ENCODE measurements at regions not wholly inside any gene's neighbourhood (a gene's known extent, or its start where the extent isn't known, plus 50 kb on each side); places are given as distances from the start of the nearest gene placed in this dataset.

DNA sequence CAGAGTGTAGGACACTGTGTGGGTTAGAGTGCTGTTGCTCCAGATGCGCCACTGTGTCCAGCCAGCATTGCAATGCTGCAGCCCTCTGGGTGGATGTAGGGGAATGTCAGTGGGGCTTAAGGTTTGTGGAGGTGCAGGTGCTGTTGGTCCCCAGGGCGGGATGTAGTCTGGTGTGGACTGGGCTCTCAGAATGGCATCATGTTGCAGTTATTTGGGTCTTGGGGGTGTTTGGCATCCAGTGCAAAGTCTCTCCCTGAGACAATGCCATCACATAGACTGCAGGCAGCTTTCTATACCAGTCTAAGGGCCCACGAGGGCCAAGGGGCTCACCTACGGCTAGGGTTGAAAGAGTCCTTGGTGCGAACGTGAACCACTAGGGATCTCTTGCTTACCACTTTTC, 275.3 kb downstream of the SOX11 start:
- TF ChIP-seq, protein P1, sequence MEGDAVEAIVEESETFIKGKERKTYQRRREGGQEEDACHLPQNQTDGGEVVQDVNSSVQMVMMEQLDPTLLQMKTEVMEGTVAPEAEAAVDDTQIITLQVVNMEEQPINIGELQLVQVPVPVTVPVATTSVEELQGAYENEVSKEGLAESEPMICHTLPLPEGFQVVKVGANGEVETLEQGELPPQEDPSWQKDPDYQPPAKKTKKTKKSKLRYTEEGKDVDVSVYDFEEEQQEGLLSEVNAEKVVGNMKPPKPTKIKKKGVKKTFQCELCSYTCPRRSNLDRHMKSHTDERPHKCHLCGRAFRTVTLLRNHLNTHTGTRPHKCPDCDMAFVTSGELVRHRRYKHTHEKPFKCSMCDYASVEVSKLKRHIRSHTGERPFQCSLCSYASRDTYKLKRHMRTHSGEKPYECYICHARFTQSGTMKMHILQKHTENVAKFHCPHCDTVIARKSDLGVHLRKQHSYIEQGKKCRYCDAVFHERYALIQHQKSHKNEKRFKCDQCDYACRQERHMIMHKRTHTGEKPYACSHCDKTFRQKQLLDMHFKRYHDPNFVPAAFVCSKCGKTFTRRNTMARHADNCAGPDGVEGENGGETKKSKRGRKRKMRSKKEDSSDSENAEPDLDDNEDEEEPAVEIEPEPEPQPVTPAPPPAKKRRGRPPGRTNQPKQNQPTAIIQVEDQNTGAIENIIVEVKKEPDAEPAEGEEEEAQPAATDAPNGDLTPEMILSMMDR (IDR thresholded peaks at IDR 0.05), result no peak
- Histone ChIP-seq H3K9me3 (no peaks in the 10 kb centered on the region), H3K4me3 (no peak overlapping the region), H3K36me3 (no peaks in the 10 kb centered on the region), H3K27ac (no peak overlapping the region), H3K27me3 (replicated peaks; ENCODE audit: insufficient read depth) (no peaks in the 10 kb centered on the region), H3K4me1 (ENCODE audit: control insufficient read depth in 1 of 2, low read depth in 2 of 2) (no peaks in the 10 kb centered on the region)
- ATAC-seq (ENCODE audit: insufficient number of reproducible peaks, low FRiP score, low read depth), result no peak
- no peak for DNase-seq (ENCODE audit: low spot score)

DNA sequence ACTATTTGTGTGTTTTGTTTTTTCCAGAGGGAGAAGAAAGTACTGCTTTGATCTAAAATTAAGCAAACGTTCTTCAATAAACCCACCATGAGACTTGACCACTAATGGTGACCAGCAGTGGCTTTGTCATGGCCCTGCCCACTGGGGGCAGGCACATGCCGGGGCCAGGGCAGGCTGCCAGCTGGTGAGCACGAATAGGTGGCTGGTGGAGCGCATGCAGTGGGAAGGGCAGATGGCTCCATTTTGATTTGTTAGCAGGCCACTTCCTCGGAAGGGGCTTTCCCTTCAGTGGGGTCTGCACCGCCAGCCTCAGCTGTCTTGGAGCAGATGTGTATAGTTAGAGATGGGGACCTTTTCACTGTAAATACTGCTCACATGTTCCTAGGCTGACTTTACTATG, 277.1 kb downstream of the SOX11 start:
- Histone ChIP-seq H3K4me3 (no peak overlapping the region), H3K4me1 (ENCODE audit: control insufficient read depth in 1 of 2, low read depth in 2 of 2) (no peaks in the 10 kb centered on the region), H3K36me3 (no peaks in the 10 kb centered on the region), H3K27me3 (replicated peaks; ENCODE audit: insufficient read depth) (no peaks in the 10 kb centered on the region), H3K9me3 (no peaks in the 10 kb centered on the region), H3K27ac (no peak overlapping the region)
- TF ChIP-seq, protein P1 (IDR thresholded peaks at IDR 0.05), result no peak
- no peak for DNase-seq (ENCODE audit: low spot score)
- no peak for ATAC-seq (ENCODE audit: insufficient number of reproducible peaks, low FRiP score, low read depth)

DNA sequence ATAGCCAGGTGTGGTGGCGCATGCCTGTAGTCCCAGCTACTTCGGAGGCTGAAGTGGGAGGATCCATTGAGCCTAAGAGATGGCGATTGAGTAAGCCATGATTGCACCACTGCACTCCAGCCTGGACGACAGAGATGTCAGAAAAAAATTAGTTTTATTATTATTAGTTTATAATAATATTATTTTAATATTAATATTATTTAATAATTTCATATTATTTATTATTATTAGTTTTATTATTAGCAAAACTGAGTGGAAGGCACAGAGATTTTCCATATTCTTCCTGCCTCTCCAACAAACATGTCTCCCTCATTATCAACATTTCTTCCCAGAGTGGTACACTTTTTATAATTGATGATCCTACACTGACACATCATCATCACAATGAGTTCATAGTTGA, 278.2 kb downstream of the SOX11 start:
- Histone ChIP-seq H3K9me3 (no peaks in the 10 kb centered on the region), H3K36me3 (no peaks in the 10 kb centered on the region), H3K4me1 (ENCODE audit: control insufficient read depth in 1 of 2, low read depth in 2 of 2) (no peaks in the 10 kb centered on the region), H3K4me3 (no peak overlapping the region), H3K27ac (no peak overlapping the region), H3K27me3 (replicated peaks; ENCODE audit: insufficient read depth) (no peaks in the 10 kb centered on the region)
- DNase-seq (ENCODE audit: low spot score) (no peak), ATAC-seq (ENCODE audit: insufficient number of reproducible peaks, low FRiP score, low read depth) (no peak)
- TF ChIP-seq, protein P1 (IDR thresholded peaks at IDR 0.05), result no peak

DNA sequence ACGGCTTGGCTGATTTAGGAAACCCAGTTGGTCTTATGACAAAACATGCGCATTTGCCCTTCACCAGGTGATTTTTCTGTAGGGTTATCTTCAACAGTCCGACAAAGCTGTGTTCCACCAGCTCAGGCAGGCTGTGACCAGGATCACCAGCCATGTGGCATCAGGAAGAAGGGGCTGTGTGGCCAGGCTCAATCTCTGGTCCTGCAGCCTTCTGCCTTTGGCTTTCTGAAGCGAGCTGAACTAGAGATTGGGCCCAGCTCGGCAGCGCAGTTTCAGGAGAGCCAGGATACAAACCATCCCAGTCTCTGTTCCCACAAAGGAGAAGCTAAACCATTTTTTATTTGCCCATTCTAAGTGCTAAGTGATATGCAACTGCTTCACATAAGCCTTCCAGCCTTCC, 282.3 kb downstream of the SOX11 start:
- TF ChIP-seq, protein P1 (IDR thresholded peaks at IDR 0.05), result no peak
- no peaks in the 10 kb centered on the region for H3K36me3 ChIP-seq
- ATAC-seq (ENCODE audit: insufficient number of reproducible peaks, low FRiP score, low read depth) (no peak), DNase-seq (ENCODE audit: low spot score) (no peak)
- H3K27ac ChIP-seq, result no peak overlapping the region
- H3K27me3 ChIP-seq (replicated peaks; ENCODE audit: insufficient read depth), result no peaks in the 10 kb centered on the region
- no peaks in the 10 kb centered on the region for H3K4me1 ChIP-seq (ENCODE audit: control insufficient read depth in 1 of 2, low read depth in 2 of 2)
- no peaks in the 10 kb centered on the region for H3K9me3 ChIP-seq
- no peak overlapping the region for H3K4me3 ChIP-seq

DNA sequence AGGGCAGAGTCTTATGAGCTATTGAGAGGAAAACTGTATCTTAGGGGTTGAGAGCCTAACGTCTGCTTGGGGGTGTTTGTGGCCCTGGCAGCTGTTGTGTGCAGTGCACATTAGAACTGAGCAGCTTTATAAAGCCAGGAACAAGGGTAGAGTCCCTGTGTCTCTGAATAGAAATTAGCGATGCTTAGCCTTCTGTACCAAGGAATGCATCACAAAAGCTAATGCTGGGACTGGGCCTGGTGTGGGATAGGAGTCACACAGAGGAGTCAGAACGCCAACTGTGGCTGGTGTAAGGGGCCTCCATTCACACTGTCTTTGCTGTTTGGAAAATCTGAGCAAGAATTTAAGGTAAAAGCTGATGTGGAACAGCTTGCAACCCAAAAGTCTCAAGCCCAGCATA, 283.2 kb downstream of the SOX11 start:
- no peak for ATAC-seq (ENCODE audit: insufficient number of reproducible peaks, low FRiP score, low read depth)
- DNase-seq (ENCODE audit: low spot score), result no peak
- TF ChIP-seq, protein P1 (IDR thresholded peaks at IDR 0.05), result no peak
- Histone ChIP-seq H3K4me1 (ENCODE audit: control insufficient read depth in 1 of 2, low read depth in 2 of 2) (no peaks in the 10 kb centered on the region), H3K36me3 (no peaks in the 10 kb centered on the region), H3K27ac (no peak overlapping the region), H3K27me3 (replicated peaks; ENCODE audit: insufficient read depth) (no peaks in the 10 kb centered on the region), H3K9me3 (no peaks in the 10 kb centered on the region), H3K4me3 (no peak overlapping the region)
